ENCODE measurements at regions not wholly inside any gene's neighbourhood (a gene's known extent, or its start where the extent isn't known, plus 50 kb on each side); places are given as distances from the start of the nearest gene placed in this dataset.

- no peak overlapping the region for H3K4me3 ChIP-seq (ENCODE audit: low read depth, low read length, poor library complexity, severe bottlenecking)
- TF ChIP-seq, protein P1, sequence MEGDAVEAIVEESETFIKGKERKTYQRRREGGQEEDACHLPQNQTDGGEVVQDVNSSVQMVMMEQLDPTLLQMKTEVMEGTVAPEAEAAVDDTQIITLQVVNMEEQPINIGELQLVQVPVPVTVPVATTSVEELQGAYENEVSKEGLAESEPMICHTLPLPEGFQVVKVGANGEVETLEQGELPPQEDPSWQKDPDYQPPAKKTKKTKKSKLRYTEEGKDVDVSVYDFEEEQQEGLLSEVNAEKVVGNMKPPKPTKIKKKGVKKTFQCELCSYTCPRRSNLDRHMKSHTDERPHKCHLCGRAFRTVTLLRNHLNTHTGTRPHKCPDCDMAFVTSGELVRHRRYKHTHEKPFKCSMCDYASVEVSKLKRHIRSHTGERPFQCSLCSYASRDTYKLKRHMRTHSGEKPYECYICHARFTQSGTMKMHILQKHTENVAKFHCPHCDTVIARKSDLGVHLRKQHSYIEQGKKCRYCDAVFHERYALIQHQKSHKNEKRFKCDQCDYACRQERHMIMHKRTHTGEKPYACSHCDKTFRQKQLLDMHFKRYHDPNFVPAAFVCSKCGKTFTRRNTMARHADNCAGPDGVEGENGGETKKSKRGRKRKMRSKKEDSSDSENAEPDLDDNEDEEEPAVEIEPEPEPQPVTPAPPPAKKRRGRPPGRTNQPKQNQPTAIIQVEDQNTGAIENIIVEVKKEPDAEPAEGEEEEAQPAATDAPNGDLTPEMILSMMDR (conservative IDR thresholded peaks at IDR 0.05; ENCODE audit: low read depth, low read length) = no peak
- TF ChIP-seq EZH2 (IDR thresholded peaks at IDR 0.05; ENCODE audit: borderline replicate concordance, low read depth, low read length, poor library complexity, severe bottlenecking) = no peak
- ChIA-PET POLR2A (ENCODE audit: low non-redundant PET) (no interaction called here), CTCF (no interaction called here)
- H3K36me3 ChIP-seq (ENCODE audit: insufficient read depth, low read length, poor library complexity, severe bottlenecking) = no peaks in the 10 kb centered on the region
- intact Hi-C loops (cut with micrococcal nuclease; ENCODE audit: unreplicated experiment) = no loop called here
- no peaks in the 10 kb centered on the region for H3K27me3 ChIP-seq (replicated peaks; ENCODE audit: insufficient read depth, low read depth, low read length, poor library complexity)
- no TSS peak for BruUV-seq (replicated peaks)
- no peak overlapping the region for H3K27ac ChIP-seq (ENCODE audit: low read depth, low read length, poor library complexity, severe bottlenecking)
- H3K9me3 ChIP-seq (ENCODE audit: low read depth, low read length, poor library complexity, severe bottlenecking) = no peaks in the 10 kb centered on the region
- H3K4me1 ChIP-seq (ENCODE audit: insufficient read depth, low read length, poor library complexity, severe bottlenecking) = no peaks in the 10 kb centered on the region
- DNase-seq (ENCODE audit: low spot score) = no peak
Observed at GRCh38 chr4:38268108-38268820, 308.1 kb downstream of the PTTG2 start.

- intact Hi-C loops (cut with micrococcal nuclease; ENCODE audit: unreplicated experiment) = no loop called here
- BruUV-seq (replicated peaks) = no TSS peak
- no peaks in the 10 kb centered on the region for H3K27me3 ChIP-seq (replicated peaks; ENCODE audit: insufficient read depth, low read depth, low read length, poor library complexity)
- POLR2A ChIA-PET (ENCODE audit: low non-redundant PET) = no interaction called here
- no peaks in the 10 kb centered on the region for H3K36me3 ChIP-seq (ENCODE audit: insufficient read depth, low read length, poor library complexity, severe bottlenecking)
- H3K9me3 ChIP-seq (ENCODE audit: low read depth, low read length, poor library complexity, severe bottlenecking) = no peaks in the 10 kb centered on the region
- H3K27ac ChIP-seq (ENCODE audit: low read depth, low read length, poor library complexity, severe bottlenecking) = no peak overlapping the region
- CTCF ChIA-PET = no interaction called here
- TF ChIP-seq EZH2 (IDR thresholded peaks at IDR 0.05; ENCODE audit: borderline replicate concordance, low read depth, low read length, poor library complexity, severe bottlenecking) = no peak
- TF ChIP-seq, protein P1 (conservative IDR thresholded peaks at IDR 0.05; ENCODE audit: low read depth, low read length) = no peak
- H3K4me1 ChIP-seq (ENCODE audit: insufficient read depth, low read length, poor library complexity, severe bottlenecking) = no peaks in the 10 kb centered on the region
- DNase-seq (ENCODE audit: low spot score) = no peak
- H3K4me3 ChIP-seq (ENCODE audit: low read depth, low read length, poor library complexity, severe bottlenecking) = no peak overlapping the region
Observed at GRCh38 chr4:38268837-38269236, 308.6 kb downstream of the PTTG2 start.

DNA sequence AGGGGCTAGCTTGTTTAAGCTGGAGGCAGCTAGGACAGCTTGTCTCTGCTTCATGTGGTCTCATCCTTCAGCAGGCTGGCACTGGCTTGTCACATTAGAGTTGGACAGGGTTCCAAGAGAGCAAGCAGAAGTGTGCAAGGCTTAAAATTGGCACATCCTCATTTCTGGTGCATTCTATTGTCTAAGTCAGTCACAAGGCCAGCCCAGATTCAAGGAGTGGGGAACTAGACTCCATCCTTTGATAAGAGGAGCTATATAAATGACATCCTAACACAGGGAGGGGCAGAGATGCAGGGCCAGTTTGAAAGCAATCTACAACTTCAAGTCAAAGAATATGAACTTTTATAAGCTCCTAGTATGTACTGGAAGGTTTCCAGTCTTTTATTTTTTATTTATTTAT lies 313.2 kb downstream of the PTTG2 start:
- intact Hi-C loops (cut with micrococcal nuclease; ENCODE audit: unreplicated experiment) = no loop called here
- CTCF ChIA-PET = no interaction called here
- H3K4me1 ChIP-seq (ENCODE audit: insufficient read depth, low read length, poor library complexity, severe bottlenecking) = no peaks in the 10 kb centered on the region
- H3K27me3 ChIP-seq (replicated peaks; ENCODE audit: insufficient read depth, low read depth, low read length, poor library complexity) = no peaks in the 10 kb centered on the region
- BruUV-seq (replicated peaks) = no TSS peak
- no peak overlapping the region for H3K4me3 ChIP-seq (ENCODE audit: low read depth, low read length, poor library complexity, severe bottlenecking)
- no peaks in the 10 kb centered on the region for H3K36me3 ChIP-seq (ENCODE audit: insufficient read depth, low read length, poor library complexity, severe bottlenecking)
- no peak overlapping the region for H3K27ac ChIP-seq (ENCODE audit: low read depth, low read length, poor library complexity, severe bottlenecking)
- TF ChIP-seq, protein P1 (conservative IDR thresholded peaks at IDR 0.05; ENCODE audit: low read depth, low read length) = no peak
- TF ChIP-seq EZH2 (IDR thresholded peaks at IDR 0.05; ENCODE audit: borderline replicate concordance, low read depth, low read length, poor library complexity, severe bottlenecking) = no peak
- no peaks in the 10 kb centered on the region for H3K9me3 ChIP-seq (ENCODE audit: low read depth, low read length, poor library complexity, severe bottlenecking)
- POLR2A ChIA-PET (ENCODE audit: low non-redundant PET) = no interaction called here
- DNase-seq (ENCODE audit: low spot score) = no peak

All from A673 (cell line).